ENCODE measurements at regions not wholly inside any gene's neighbourhood (a gene's known extent, or its start where the extent isn't known, plus 50 kb on each side); places are given as distances from the start of the nearest gene placed in this dataset.
A peak's percentile ranks its signal among the peaks of the same experiment; 100 is the strongest.
"Not testable (repeated sequence)": the region's sequence is repeated elsewhere in the genome, so short reads cannot be mapped to it uniquely, and the experiment has no call there.

DNA sequence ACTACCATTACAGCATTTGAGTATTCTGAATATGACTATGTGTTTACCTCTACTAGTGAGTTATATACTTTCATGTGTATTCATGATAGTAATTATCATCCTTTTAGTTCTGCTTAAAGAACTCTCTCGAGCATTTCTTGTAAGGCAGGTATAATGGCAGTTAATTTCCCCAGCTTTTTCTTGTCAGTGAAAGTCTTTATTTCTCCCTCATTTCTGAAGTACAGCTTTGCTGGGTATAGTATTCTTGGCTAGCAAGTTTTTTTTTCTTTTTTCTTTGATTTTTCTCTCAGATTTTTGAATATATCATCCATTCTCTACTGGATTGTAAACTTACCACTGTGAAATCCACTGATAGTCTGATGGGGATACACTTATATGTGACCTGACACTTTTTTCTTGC lies 165.9 kb upstream of the ARHGAP5 start:
- in situ Hi-C loops (cut with HindIII; ENCODE audit: low pct_ligation_motif_present, low pct_unique_long_range_greater_than_20kb, low sequenced_read_pairs), result no loop called here
- DNase-seq, result no peak

DNA sequence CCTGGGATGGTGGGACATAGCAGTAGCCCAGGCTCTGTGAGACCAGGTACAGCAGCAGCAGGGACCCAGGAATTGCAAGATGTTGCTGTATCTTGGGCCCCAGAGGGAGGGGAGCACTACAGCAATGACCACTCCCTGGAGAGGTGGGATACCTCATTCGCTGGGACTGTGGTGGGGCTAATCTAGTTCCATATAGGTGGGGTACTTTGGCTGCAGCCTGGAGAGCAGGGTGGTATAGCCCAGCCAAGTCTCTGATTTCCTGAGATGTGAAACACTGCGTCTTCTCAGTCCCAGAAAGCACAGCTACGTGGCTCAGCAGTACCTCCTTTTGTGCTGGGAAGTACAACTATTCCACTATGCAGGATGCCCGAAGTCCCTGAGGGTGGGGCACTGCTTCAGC lies 163.7 kb upstream of the ARHGAP5 start:
- in situ Hi-C loops (cut with HindIII; ENCODE audit: low pct_ligation_motif_present, low pct_unique_long_range_greater_than_20kb, low sequenced_read_pairs), result no loop called here
- no peak for DNase-seq

DNA sequence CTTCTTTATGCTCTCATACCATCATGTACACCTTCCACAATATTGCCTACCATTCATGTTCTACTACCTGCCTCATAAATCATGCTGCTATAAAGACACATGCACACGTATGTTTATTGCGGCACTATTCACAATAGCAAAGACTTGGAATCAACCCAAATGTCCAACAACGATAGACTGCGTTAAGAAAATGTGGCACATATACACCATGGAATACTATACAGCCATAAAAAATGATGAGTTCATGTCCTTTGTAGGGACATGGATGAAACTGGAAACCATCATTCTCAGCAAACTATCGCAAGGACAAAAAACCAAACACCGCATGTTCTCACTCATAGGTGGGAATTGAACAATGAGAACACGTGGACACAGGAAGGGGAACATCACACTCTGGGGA lies 158.8 kb upstream of the ARHGAP5 start:
- DNase-seq; in situ Hi-C loops (cut with HindIII; ENCODE audit: low pct_ligation_motif_present, low pct_unique_long_range_greater_than_20kb, low sequenced_read_pairs): not testable (repeated sequence)

DNA sequence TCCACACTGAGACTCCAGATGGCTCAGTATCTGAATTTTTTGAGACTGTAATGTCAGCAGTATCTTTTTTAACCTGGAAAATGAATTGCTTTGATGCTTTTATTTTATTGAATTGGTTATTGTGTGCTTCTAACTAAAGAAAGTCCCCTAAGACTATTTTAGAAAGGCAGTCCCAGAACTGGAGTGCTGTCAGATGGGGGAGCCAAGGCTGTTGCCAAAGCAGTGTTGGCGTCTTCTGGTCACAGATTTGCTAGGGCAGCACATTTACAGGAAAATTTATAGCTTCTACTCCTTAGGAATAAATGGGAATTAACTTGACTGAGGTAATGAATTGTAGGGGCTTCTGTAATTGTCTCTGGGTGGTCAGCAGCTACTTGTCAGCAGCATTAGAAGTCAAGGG lies 157.1 kb upstream of the ARHGAP5 start:
- DNase-seq, result no peak
- in situ Hi-C loops (cut with HindIII; ENCODE audit: low pct_ligation_motif_present, low pct_unique_long_range_greater_than_20kb, low sequenced_read_pairs), result no loop called here

DNA sequence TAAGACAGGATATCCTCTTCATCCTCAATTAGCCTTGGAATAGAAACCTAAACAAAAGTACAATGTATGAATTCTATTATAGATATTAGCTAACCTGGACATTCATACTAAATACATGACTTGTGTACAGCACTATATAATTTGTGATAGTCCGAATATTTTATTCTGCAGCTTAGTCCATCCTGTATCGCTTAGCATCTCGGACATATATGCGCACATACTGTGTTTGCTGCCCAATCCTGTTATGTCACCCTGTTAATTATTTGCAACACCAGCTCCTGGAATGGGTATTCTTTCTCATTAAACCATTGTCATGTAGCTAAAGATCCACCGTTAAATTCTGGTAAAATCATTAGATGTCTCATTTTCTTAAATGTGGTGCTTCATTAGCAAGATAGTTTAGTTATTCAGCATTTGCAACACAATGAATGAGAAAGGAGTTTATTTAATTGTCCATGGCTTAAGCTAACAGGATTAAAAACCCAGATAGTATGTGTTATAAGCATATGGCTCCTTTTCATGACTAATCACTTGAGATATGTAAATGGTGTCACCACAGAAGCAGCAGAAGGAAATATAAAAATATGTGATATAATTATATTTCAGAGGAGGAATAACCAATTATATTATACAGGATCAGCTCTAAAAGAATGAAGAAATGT lies 156.0 kb upstream of the ARHGAP5 start:
- no peak for DNase-seq
- in situ Hi-C loops (cut with HindIII; ENCODE audit: low pct_ligation_motif_present, low pct_unique_long_range_greater_than_20kb, low sequenced_read_pairs), result no loop called here

DNA sequence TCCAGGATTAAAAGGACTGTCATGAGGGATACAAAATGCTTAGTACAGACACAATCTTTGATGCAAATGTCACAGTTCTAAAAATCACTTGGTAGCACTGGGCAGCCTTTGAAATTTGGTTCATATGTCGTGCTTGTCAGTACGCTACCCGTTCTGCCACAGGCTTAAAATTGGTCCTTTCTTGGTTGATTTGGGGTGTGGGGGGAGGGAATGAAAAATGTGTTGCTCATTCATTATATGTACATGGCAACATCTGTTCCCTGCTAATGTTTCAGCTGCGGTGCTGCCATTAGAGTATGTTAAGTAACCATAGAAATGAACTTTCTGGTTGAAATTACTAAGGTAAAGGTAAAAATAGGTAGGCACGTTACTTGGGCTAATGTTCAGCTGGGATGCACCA lies 155.4 kb upstream of the ARHGAP5 start:
- in situ Hi-C loops (cut with HindIII; ENCODE audit: low pct_ligation_motif_present, low pct_unique_long_range_greater_than_20kb, low sequenced_read_pairs), result no loop called here

DNA sequence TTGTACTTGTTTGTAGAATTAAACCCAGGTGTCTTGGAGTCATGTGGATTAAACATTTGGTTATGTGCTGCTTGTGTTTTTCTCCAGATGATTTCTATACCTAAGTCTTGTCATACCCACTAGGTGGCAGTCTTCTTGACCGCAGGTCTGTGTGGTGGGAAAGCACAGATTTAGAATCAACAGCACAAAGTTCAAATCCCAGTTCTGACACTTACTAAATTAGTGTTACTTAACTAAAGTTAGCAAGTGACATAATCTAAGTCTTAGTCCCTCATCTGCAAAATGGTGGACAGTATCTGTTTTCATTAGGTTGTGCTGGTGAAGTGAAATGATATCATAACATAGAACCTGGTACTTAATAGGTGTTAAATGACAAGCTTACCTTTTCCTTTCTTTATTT lies 151.0 kb upstream of the ARHGAP5 start:
- in situ Hi-C loops (cut with HindIII; ENCODE audit: low pct_ligation_motif_present, low pct_unique_long_range_greater_than_20kb, low sequenced_read_pairs), result no loop called here
- DNase-seq, result peak; percentile 70

More for the DNA sequence above, 155.4 kb upstream of the ARHGAP5 start:
- no peak for DNase-seq

DNA sequence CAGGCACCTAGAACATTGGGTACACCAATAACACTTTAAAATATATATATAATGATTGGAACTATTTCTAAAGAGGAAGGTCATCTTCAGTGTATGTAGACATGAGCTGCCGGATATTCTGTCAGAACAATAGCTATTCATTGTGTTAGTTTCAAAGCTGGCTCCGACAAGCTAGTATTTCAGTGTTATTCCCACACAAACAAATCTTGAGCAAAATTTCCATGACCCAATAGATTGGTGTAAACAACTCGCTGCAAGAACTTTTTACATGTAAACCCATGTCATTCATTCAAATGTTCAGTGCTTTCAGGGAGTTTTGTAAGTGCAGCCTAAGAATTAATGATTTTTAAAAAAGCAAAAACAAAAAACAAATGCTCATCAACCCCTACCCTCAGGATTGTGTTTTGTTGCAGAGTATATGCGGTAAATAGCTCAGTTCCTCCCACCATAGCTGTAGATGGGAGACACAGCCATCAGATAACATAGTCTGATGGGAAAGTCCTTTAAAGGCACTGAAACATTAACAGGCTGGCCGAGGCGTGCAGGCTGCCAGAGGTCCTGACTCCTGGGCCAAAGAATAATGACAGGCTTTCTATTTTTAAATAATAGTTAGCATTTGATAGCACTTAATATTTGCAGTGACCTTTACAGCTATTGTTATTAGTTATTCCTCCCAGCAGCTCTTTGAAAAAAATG lies 150.3 kb upstream of the ARHGAP5 start:
- DNase-seq, result no peak
- in situ Hi-C loops (cut with HindIII; ENCODE audit: low pct_ligation_motif_present, low pct_unique_long_range_greater_than_20kb, low sequenced_read_pairs), result no loop called here

DNA sequence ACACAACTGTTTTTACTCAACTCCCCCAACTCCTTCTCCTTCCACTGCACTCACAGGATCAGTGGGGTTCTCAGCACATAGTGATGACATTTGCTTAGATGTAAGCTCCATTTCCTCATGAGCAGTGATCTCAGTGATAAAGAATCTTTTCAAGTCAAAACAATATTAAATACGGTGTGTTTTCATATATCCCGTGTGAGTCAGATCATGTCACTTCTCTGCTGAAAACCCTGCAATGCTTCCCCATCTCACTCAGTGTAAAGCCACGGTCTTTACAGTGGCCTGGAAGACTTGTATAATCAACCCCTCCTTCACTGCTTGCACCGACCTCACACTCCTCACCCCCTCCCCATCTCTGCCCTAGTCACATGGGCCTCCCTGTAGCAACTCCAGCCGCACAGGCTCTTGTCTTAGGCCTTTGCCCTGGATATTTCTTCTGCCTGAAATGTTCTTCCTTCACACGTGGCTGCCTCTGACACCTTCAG lies 149.7 kb upstream of the ARHGAP5 start:
- DNase-seq, result peak; percentile 92
- in situ Hi-C loops (cut with HindIII; ENCODE audit: low pct_ligation_motif_present, low pct_unique_long_range_greater_than_20kb, low sequenced_read_pairs), result no loop called here

DNA sequence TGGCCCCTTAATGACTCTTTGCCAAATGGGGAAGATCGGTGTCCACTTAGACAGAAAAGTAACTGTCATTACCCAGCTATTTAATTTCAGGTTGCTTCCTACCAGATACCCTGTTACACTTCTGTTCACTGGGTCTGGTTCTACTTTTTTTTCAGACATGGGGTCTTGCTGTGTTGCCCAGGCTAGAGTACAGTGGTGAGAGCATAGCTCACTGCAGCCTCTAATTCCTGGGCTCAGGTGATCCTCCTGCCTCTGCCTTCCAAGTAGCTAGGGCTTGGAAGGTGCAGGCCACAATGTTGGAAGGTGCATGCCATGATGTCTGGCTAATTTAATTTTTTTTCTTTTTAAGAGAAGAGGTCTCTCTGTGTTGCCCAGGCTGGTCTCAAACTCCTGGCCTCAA lies 147.0 kb upstream of the ARHGAP5 start:
- in situ Hi-C loops (cut with HindIII; ENCODE audit: low pct_ligation_motif_present, low pct_unique_long_range_greater_than_20kb, low sequenced_read_pairs), result no loop called here
- DNase-seq, result no peak

DNA sequence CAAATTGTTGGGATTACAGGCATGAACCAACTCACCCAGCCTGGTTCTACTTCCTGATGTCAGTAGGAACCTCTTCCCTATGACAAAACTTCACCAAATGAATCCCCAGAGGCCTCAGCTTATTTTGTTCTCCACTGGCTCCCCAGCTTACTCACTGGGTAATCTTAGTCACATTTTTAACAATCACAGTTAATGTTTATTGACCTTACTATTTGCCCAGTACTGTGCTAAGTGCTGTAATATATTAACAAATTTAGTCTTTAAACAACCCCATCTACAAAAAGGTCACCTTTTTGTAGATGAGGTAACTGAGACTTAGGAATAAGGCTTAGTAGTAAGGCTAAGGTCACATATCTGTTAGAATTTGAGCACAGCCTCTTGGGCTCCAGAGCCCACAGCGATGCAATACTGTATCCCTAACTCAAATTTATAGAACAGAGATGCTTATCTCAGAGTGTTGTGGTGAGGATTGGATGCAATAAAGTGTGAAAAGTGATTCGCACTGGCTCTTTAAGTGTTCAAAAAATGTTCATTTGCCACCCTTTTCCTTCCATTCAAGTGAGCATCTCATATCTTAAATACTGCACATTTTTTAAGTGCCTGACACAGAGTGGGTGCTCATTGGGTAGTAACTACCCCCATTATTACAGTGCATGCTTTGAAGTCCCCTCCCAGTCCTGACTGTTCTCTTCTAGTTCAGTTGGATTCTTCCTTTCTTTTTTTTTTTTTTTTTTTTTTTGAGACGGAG lies 146.4 kb upstream of the ARHGAP5 start:
- in situ Hi-C loops (cut with HindIII; ENCODE audit: low pct_ligation_motif_present, low pct_unique_long_range_greater_than_20kb, low sequenced_read_pairs), result no loop called here
- DNase-seq, result peak; percentile 81

DNA sequence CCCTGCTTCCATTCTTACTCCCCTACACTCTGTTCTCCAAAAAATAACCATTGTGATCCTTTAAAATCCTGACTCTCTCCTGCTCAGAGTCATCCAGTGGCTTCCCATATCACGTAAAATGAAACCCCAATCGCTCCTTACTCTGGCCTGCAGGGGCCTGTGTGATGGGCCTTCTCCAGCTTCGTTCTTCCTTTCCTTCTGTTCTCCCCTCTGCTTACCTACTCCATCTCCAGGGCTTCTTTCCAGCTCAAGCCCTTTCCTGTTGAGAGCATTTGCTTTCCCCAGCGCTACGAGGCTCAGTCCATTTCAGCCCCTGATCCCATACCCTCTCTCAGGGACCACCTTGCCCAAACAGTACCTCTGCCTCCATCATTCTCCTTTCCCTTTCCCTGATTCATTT lies 144.4 kb upstream of the ARHGAP5 start:
- in situ Hi-C loops (cut with HindIII; ENCODE audit: low pct_ligation_motif_present, low pct_unique_long_range_greater_than_20kb, low sequenced_read_pairs), result no loop called here
- no peak for DNase-seq

DNA sequence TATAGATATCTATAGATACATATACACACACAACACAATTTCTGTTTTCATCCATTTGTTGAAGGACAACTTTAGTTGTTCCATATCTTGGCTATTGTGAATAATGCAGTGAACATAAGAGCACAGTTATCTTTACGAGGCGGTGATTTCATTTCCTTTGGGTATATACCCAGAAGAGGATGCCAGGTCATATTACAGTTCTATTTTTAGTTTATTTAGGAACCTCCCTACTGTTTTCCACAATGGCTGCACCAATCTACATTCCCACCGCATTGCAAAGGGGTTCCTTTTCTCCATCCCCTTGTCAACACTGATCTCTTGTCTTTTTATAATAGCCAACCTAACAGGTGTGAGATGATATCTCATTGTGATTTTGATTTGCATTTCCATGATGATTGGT lies 143.4 kb upstream of the ARHGAP5 start:
- in situ Hi-C loops (cut with HindIII; ENCODE audit: low pct_ligation_motif_present, low pct_unique_long_range_greater_than_20kb, low sequenced_read_pairs), result no loop called here
- DNase-seq, result no peak

DNA sequence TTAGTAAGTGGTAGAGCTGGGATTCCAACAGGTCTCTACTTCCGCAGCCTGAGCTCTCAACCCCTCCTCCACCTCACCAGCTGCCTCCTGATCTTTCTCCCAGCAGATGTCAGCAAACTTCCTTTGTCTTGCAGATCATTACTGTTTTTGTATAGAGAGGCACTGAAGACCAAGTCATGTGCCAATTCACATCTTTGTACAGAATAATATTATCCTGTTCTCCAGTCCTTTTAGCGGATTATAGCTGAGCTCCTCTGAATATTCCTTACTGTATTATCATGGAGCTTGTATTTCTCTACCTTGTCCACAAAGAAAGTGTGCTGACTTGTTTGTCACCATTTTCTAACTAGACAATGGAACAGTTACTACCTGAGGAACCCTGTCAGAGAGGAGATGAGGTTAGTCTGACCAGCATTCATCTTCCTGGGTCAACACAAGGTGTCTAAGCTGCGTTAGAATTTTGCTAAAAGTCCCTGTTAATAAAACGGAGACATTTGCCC lies 142.3 kb upstream of the ARHGAP5 start:
- DNase-seq, result peak; percentile 77
- in situ Hi-C loops (cut with HindIII; ENCODE audit: low pct_ligation_motif_present, low pct_unique_long_range_greater_than_20kb, low sequenced_read_pairs), result no loop called here

DNA sequence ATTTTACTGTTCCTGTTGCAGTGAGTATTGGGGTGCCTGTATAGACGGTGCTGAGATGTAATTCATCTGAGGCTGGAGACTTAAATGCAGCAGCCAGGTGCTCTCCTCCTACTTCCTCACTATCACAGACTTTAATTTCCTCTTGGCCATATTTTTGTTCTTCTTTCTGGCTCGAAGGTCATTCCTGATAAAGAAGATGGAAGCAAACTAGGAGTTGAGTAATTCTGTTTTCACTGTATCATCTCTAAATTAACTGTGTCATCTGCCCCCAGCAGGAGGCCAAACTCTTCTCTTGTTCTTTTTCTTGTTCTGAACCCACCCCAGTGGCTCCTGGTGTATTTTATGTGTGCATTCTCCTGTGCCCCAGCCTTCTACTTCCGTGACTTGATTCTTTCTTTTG lies 141.7 kb upstream of the ARHGAP5 start:
- DNase-seq, result no peak
- in situ Hi-C loops (cut with HindIII; ENCODE audit: low pct_ligation_motif_present, low pct_unique_long_range_greater_than_20kb, low sequenced_read_pairs), result no loop called here

DNA sequence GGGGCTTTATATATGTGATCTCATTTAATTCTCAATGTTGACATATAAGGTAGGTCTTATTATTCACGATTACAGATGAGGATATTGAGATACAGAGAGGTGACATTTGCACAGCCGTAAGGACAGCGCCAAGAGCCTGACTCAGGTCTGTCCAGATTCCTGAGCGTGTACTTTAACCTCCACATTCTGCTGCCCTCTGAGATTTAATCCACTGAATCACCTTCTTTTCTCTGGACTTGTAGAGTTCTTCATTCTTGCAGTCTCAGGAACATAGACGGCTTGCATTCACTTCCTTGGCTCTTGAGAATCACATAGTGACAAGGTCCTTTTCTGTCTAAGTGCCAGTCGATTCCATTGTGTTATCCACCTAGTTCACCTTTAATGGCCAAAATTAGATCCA lies 141.0 kb upstream of the ARHGAP5 start:
- no peak for DNase-seq
- in situ Hi-C loops (cut with HindIII; ENCODE audit: low pct_ligation_motif_present, low pct_unique_long_range_greater_than_20kb, low sequenced_read_pairs), result no loop called here

DNA sequence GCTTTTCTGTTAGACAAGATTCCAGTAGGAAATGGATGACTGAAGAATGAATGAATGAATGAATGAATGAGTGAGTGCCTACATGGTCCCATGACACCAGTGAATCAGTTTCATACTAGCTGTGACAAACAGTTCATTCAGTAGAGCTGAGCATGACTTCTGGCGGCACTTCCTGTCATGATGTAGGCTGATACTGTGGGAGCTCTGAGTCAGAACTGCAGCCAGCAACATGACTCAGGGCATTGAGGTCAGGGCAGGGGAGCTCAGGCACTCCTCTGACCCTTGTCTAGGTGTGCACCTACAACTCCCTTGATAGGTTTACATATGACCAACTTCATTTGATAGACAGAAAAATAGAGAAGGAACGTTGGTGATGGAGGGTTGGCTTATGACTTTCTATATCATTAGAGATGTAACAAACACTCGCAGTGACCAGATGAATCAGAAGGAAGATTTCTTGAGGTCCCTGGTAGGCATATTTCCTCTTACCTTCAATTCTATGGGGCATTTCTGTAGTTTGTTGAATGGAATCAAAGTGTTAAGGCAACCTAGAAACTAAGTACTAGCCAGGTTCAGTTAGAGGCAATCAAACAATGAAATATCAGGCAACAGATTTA lies 139.3 kb upstream of the ARHGAP5 start:
- DNase-seq, result peak; percentile 89
- in situ Hi-C loops (cut with HindIII; ENCODE audit: low pct_ligation_motif_present, low pct_unique_long_range_greater_than_20kb, low sequenced_read_pairs), result no loop called here

DNA sequence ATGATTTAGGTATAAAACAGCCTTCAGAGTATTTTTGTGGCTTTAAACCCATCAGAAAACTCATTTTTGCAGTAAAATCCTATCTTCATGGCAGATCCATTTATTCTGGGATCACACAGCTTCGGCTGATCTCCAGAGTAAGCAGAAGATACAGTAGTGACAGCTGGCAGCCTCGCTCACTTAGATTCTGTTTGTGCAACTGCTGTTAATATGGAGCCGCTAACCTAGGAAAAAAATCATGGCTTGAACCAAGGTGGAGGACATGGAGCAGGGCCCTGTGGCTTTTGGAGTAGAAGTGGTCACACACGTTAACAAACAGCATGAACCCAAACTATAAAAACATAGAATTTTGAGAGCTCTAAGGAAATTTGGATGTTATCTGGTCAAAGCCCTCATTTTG lies 137.2 kb upstream of the ARHGAP5 start:
- in situ Hi-C loops (cut with HindIII; ENCODE audit: low pct_ligation_motif_present, low pct_unique_long_range_greater_than_20kb, low sequenced_read_pairs), result no loop called here
- no peak for DNase-seq

DNA sequence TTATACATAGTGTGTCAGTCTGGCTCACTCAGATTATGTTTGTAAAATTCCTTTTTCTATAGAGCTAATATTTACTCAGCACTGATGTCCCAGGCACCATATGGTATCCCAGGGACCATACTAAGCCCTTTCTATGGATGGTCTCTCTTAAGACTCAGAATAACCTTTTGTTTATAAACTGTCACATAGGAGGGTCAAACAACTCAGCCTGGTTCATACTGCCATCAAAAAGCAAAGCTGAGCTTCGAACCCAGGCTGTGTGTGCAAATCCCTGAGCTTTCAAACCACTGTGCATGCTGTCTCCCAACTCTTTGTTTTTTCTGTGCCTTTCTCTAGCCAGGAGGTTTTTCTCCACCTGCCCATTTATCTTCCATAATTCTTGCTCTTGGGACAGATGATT lies 135.6 kb upstream of the ARHGAP5 start:
- in situ Hi-C loops (cut with HindIII; ENCODE audit: low pct_ligation_motif_present, low pct_unique_long_range_greater_than_20kb, low sequenced_read_pairs), result no loop called here
- no peak for DNase-seq
